ENCODE measurements at regions not wholly inside any gene's neighbourhood (a gene's known extent, or its start where the extent isn't known, plus 50 kb on each side); places are given as distances from the start of the nearest gene placed in this dataset.

DNA sequence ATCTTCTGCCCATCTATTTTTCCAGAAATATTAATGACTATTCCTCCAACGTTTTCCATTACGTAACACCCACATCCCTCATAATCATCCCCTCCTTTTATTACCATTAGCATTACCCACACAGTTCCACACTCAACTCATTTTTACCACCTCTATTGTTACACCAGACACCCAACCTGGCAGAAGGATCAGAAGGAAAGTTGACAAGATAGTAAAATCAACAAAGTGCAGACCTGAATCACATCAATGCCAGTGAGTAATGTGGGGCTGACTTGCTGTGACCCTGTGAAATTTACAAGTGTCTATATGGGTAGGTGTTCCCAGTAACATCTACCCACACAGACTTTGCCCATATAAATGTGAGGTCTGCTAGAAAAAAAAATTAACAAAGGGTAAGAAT lies 568.2 kb downstream of the MAFB start:
- DNase-seq = no peak

- no peak for DNase-seq
Measured at GRCh38 chr20:40111282-40111681, 577.8 kb downstream of the MAFB start.

GRCh38 chr20:40110311-40110831 lies 578.7 kb downstream of the MAFB start:
- no peak for DNase-seq

GRCh38 chr20:40109136-40109535 lies 579.9 kb downstream of the MAFB start:
- DNase-seq = no peak

DNA sequence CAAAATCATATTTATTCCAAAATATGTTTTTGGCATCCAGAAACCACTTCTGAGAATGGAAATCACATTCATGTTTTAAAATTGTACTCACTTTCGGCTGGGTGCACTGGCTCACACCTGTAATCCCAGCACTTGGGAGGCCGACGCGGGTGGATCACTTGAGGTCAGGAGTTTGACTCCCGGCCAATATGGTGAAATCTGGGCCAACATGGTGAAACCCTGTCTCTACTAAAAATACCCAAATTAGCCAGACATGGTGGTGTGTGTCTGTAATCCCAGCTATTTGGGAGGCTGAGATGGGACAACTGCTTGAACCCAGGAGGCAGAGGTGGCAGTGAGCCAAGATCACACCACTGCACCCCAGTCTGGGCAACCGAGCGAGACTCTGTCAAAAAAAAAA lies 580.7 kb downstream of the MAFB start:
- no peak for DNase-seq

GRCh38 chr20:40104959-40105358 lies 584.1 kb downstream of the MAFB start:
- DNase-seq = no peak

DNA sequence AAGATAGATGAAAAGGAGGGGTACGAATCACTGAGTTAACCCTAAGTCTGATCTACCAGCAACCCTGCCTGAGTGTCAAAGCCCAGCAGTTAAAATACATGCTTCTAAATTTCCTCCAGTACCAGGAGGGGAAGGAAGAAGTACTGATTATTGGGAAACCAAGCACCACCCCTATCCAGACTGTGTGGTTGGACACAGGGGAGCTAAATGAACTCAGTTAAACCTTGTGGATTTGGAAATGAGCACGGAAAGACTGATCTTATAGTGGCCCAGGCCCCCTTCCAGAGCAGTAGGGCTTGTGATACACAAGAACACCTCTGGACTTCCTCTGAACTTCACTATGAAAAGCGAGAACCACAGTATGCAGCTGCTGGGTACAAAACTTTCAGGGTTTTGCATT lies 585.6 kb downstream of the MAFB start:
- DNase-seq = no peak

DNA sequence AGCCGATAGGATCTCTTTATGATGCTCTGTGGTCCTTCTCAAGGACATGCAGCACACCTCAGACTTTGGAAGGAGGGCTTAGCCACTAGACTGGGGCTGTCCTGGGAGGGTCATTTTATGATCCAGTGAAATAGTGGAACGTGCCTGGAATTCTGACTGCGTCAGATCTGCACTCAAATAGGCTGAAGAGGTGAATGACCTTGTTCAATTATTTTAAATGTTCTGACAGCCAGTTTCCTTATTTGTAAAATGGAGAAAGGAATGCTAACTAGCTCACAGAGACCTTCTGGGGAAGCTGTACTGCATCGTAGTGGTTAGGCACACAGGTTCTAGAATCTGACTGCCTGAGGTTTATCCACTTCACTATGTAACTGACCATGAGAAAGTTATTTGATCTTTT lies 587.5 kb downstream of the MAFB start:
- DNase-seq = no peak

DNA sequence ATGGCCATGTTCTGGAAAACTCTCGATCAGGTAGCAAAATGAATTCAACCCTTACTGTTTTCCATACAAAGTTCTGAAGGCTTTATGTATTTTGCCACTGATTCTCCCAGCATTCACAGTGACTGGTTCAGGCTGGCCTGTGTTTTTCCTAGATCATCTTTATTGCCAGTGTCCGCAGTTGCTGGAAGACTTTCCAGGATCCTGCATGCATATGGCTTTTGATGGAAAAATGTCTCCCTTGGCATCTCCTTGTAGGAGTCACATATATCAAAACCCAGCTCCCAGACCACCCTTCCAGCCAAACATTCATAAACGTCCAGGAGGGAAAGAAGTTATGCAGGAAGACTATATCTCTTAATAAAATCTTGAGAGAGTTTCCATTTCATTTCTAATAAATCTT lies 588.8 kb downstream of the MAFB start:
- no peak for DNase-seq

- DNase-seq = no peak
Measured at GRCh38 chr20:40090236-40090635, 598.8 kb downstream of the MAFB start.

DNA sequence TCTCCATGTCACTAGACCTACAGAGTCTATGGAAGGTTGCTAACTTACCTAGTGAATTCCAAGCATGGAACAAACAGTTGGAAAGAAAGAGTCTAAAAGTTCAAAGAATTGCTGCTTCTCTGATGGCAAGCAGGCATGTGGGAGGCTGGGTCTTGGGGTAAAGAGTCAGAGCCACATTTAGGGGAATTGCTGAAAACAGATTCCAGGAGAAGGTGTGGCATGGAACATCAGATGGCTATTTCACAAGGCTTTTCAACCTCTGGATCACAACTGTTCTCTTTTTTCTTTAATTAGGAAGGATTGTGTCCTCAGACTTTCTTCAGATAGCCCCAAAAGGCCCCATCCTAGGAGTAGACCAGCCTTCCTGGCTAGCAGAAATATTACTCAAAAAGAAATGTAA lies 601.5 kb downstream of the MAFB start:
- DNase-seq = no peak

DNA sequence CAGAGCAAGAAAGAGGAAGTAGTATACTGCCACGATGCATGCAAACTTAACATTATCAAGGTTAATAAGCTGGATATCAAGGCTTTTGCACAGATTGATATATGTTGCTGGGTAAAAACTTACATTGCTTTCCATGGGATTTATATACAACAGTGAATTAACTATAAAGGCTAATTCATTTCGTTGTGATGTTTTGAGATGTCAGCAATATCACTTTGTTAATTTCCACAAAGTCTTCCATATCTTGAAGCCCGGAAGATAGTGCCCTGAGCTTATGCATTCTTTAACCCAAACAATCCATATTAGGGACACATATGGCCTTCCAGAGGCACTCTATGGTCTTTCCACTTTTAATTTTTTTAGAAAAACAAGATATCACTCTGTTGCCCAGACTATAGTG lies 603.5 kb downstream of the MAFB start:
- no peak for DNase-seq

GRCh38 chr20:40082436-40082835 lies 606.6 kb downstream of the MAFB start:
- DNase-seq = no peak

DNA sequence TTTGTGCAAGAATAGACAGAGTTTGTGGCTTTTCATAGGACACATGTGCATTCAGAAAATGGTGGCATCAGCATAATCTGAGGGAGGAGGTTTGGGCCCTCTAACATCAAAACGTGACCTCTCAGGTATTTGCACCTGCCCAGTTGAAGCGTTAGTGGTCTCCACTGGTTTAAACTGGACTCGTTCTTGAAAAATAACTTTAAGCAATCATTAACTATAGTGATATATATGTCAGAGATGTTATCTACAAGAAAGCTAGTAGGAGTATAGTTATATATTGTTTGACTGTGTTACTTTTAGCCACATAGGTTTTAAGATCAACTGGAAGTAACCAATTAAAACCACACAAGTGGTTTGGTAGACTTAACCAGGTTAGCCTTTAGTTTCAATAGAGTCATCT lies 607.4 kb downstream of the MAFB start:
- no peak for DNase-seq

GRCh38 chr20:40080041-40080652 lies 608.9 kb downstream of the MAFB start:
- no peak for DNase-seq

DNA sequence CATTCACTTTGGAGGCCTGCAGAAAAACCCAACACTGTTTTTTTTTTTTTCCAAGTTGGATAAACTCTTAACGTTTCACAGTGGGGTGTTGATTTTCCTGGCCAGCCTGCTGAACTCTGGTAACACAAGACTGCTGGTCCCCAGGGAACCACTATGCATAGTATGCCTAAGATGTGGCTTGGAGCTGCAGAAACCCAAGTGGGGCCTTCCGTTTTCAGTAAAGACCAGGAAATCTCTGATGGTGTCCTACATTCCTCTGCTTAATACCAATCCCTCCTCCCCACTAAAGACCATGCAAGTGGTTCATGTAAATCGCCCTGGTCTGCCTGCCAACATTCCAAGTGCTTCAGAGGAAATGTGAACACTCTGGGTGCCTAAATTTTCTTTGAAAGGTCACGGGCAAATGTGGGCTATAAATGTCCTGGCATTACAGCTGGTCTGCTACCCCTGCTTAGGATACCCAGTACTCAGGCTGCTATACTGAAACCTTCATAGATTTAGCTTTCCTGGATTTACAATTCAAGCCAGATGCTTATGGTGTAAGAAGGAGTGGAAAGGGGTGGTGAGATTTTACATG lies 615.4 kb downstream of the MAFB start:
- no peak for DNase-seq

GRCh38 chr20:40072907-40073306 lies 616.1 kb downstream of the MAFB start:
- no peak for DNase-seq

DNA sequence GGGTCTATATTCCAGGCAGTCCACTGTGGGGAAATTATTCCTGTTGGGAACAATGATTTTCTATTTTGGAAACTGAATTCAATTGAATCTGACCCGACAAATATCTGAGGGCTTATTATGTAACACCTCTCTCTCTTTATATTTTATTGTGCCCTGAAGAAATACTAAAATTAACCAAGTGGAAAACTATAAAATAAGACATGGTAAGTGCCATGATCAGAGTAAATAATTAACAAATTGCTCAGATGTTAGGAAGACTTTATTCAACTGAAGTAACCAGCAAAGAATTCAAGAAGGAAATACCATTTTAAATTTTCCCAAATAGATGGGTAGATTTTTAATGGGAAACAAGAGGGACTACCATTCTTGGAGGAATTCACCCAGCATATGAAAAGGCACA lies 632.9 kb downstream of the MAFB start:
- DNase-seq = no peak

DNA sequence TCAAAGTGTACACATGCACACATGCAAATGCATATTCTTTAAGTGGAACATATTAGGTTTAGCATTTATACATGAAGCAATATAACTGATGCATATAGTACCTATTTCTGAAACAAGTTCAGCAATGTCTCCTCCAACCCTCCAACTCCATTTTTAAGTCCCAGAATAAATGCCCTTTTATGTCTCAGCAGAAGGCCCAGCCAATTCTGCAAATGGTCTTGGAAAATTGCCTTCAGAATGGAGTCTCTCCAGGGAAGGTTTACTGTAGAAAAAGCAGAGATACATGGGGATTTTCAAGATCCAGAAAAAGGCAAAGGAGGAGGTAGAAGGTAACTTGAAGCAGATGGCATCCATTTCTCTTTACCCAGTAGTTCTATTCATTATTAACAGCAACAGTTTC lies 633.3 kb downstream of the MAFB start:
- DNase-seq = no peak

GRCh38 chr20:40054311-40054710 lies 634.7 kb downstream of the MAFB start:
- DNase-seq = no peak

- no peak for DNase-seq
Measured at GRCh38 chr20:40050596-40050995, 638.4 kb downstream of the MAFB start.

DNA sequence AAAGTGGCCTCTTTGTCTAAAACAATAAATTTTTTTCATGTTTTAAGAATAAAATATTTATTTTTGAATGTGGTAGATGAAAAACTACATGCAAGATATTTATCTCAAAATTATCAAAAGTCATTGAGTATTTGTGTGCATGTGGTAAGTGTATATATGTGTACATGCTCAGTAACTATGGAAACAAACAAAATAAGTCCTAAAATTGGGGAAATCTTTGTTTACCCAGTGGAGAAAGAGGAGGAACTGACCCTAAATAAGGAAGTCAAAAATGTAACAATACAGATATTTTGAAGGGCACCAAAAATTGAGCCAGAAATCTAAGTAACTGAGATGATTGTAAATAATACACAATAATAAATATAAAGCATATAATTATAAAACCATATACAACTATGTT lies 639.2 kb downstream of the MAFB start:
- no peak for DNase-seq

DNA sequence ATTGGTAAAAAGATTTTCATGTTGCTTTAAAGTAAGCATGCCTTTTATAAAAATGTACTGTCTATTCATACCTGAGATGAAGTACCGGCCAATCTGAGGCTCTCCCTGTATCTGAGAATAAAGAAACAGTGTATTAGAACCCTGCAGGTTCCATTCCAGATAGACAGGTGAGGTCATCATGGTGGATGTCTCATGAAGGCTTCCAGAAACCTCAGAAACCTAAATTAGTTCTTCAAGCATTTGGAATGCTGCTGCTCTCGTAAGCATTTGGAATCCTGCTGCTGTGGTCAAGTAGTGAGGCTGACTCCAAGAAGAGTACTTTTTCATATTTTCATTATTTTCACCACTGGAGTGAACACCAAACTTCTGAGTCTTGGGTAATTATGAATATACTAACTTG lies 642.3 kb downstream of the MAFB start:
- DNase-seq = no peak

- no peak for DNase-seq
Measured at GRCh38 chr20:40037511-40037910, 651.5 kb downstream of the MAFB start.

DNA sequence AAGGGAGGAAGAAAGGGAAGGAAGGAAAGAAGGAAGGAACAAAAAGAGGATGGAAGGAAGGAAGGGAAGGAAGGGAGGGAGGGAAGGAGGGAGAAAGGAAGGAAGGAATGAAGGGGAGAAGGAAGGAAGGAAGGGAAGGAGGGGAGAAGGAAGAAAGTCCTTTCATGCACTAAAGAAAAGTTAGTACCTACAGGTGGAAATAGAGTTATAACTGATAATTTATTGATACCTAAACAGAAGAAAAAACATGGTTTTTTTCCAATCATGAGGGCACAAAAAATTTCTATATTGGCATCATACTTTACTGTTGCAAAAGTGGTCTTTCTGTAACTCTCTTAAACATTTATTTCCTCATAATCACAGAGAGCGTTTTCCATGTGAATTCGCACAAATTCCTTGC lies 659.4 kb downstream of the MAFB start:
- no peak for DNase-seq
